Right cardiac atrium (tissue), 5 donors: ENCODE measurements at regions not wholly inside any gene's neighbourhood (a gene's known extent, or its start where the extent isn't known, plus 50 kb on each side); places are given as distances from the start of the nearest gene placed in this dataset.
"Not testable (repeated sequence)": the region's sequence is repeated elsewhere in the genome, so short reads cannot be mapped to it uniquely, and the experiment has no call there.

ENCODE experiments used
- ATAC-seq, 2 donors: fragments of 200-7000 bp; cut with Tn5 transposase; one replicate each; pipeline versions ENCODE4 v1.8.0 to v1.9.1; 2020; ENCODE audit warnings: moderate library complexity in 2 of 2, mild to moderate bottlenecking in 1 of 2
- DNase-seq, 3 donors: peaks; one replicate each; pipeline ENCODE4 v3.0.0-alpha.2; 2020
- H3K27ac ChIP-seq: one replicate; pipeline ENCODE4 v1.5.1; 2013; ENCODE audit warnings: mild to moderate bottlenecking, low read length, control low read depth, moderate library complexity
- H3K27me3 ChIP-seq: one replicate; pipeline ENCODE4 v1.6.1; 2013; ENCODE audit not compliant: control insufficient read depth, insufficient read depth
- H3K4me1 ChIP-seq: one replicate; pipeline ENCODE4 v1.6.1; 2013; ENCODE audit warnings: low read length; ENCODE audit not compliant: control insufficient read depth, insufficient read depth
- H3K4me3 ChIP-seq: one replicate; pipeline ENCODE4 v1.5.1; 2013; ENCODE audit warnings: low read length, control low read depth
- H3K9me3 ChIP-seq: one replicate; pipeline ENCODE4 v1.6.1; 2013; ENCODE audit warnings: low read length; ENCODE audit not compliant: control insufficient read depth
- WGBS: extraction: QIAGEN DNeasy Blood & Tissue Kit; methylation state at CpG from one replicate; pipeline ENCODE4 v1.1.7; 2013; 5-methylcytosine and 5-hydroxymethylcytosine counted together
- intact Hi-C, 4 donors: fragments of 100-400 bp; cut with DNase I; formaldehyde crosslinking; loops; one replicate each; pipeline versions ENCODE4 v1.11.0 to v1.14.0; 2022 to 2023
- donor health status: healthy with polysubstance abuse.
- donor health status: DM: no; HTN: yes; CAD: no.
- donor health status: DM: no; HTN: no; CAD: no.
- donor health status: DM: no; HTN: yes; CAD: no; lungs with severe emphysema.
- donor health status: DM: yes; HTN: yes; CAD: no.

DNA sequence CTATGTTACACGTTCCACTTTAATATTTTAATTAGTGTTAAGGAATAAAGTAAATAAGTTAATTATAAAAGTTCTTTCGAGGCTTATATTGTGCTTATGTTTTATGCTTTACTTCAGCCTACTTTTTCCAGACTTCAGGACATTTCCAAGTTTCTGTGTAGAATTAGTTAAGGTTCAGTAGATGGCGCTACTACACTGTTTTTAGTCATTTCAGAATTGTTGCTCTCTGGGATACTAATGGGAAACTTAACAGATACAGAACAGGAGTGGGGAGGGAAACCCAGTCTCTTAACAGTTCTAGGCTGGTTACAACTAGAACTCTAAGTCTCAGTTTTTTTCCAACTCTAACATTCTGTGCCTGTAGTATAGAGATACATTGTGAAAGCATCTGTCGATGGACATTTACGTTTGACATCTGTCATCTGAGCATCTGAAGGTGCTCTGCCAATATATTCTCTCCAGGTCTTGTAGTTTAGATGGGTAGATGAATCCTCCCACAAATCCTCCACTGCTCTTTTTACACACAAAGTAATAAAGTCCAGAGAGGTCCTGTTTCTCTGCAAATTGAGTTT lies 56.8 kb upstream of the FAM171A1 start:
- ATAC-seq (peak; percentile 54 to 71), DNase-seq (no peak)
- 24% methylated on average over 5 of the region's 5 CpGs for WGBS
- Histone ChIP-seq H3K9me3 (no peaks in the 10 kb centered on the region), H3K27me3 (no peaks in the 10 kb centered on the region), H3K4me1 (no peaks in the 10 kb centered on the region), H3K4me3 (no peak overlapping the region), H3K27ac (no peak overlapping the region)
- intact Hi-C loops: loop anchor here in 1 of 4 donors (5.0 kb wide), 1 partner anchor 399 kb away; no protein-coding TSS in a partner anchor

DNA sequence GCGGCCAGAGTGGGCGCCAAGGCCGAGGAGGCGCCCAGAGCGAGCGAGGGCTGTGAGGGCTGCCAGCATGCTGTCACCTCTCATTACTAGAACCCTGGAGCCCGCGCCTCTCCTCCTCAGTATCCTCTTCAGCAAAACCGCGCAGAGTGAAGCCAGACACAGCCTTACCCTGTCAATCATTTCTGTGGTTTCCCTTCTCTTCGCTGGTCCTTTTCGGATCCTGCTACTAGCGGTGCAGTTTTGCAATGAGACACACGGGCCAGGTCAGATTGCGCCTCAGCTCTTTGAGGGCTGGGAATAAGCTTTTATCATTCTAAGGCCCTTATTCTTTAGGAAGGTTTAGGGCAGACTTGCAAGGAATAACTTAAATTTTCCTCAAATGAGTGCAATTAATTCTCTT lies 55.5 kb upstream of the FAM171A1 start:
- H3K9me3 ChIP-seq: no peaks in the 10 kb centered on the region
- no peak for DNase-seq
- WGBS: 93% methylated on average over 15 of the region's 15 CpGs
- H3K27me3 ChIP-seq: no peaks in the 10 kb centered on the region
- intact Hi-C loops: loop anchor here in 1 of 4 donors (5.0 kb wide), 1 partner anchor 401 kb away; no protein-coding TSS in a partner anchor
- H3K27ac ChIP-seq: no peak overlapping the region
- H3K4me1 ChIP-seq: no peaks in the 10 kb centered on the region
- no peak overlapping the region for H3K4me3 ChIP-seq
- ATAC-seq: no peak

DNA sequence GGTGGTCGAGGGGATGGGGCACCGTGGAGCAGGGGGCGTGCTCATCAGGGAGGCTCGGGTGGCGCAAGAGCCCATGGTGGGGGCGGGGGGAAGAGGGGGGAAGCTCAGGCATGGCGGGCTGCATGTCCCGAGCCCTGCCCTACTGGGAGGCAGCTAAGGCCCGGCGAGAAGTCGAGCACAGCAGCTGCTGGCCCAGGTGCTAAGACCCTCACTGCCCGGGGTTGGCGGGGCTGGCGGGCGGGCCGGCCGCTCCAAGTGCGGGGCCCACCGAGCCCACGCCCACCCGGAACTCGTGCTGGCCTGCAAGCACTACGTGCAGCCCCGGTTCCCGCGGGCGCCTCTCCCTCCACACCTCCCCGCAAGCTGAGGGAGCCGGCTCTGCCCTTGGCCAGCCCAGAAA lies 55.0 kb upstream of the FAM171A1 start:
- intact Hi-C loops: loop anchor here in 1 of 4 donors (5.0 kb wide), 1 partner anchor 401 kb away; no protein-coding TSS in a partner anchor
- ATAC-seq (no peak), DNase-seq (peak in 1 of 3 donors; percentile 53)
- Histone ChIP-seq H3K9me3 (no peaks in the 10 kb centered on the region), H3K27me3 (no peaks in the 10 kb centered on the region), H3K4me1 (no peaks in the 10 kb centered on the region), H3K4me3 (no peak overlapping the region), H3K27ac (no peak overlapping the region)
- WGBS: 92% methylated on average over 29 of the region's 29 CpGs

DNA sequence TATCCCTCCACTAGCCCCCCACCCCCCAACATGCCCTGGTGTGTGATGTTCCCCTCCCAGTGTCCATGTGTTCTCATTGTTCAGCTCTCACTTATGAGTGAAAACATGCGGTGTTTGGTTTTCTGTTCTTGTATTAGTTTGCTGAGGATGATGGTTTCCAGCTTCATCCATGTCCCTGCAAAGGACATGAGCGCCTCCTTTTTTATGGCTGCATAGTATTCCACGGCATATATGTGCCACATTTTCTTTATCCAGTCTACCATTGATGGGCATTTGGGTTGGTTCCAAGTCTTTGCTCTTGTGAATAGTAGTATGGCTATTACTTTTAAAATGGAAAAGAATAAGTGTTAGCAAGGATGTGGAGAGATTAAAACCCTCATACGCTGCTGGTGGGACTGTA lies 50.8 kb upstream of the FAM171A1 start:
- intact Hi-C loops, H3K27me3 ChIP-seq, H3K4me1 ChIP-seq, DNase-seq, ATAC-seq, H3K9me3 ChIP-seq, H3K27ac ChIP-seq, H3K4me3 ChIP-seq: not testable (repeated sequence)
- 96% methylated on average over 4 of the region's 4 CpGs for WGBS
